Choroid plexus epithelial cell (primary cell): ENCODE measurements at regions not wholly inside any gene's neighbourhood (a gene's known extent, or its start where the extent isn't known, plus 50 kb on each side); places are given as distances from the start of the nearest gene placed in this dataset.

Source experiments
- DNase-seq: peaks from one replicate; pipeline ENCODE4 v3.0.0-alpha.2; 2010; ENCODE audit warnings: low read depth
- H3K4me3 ChIP-seq: 2 replicates; pipeline ENCODE4 v1.5.1; 2011; ENCODE audit warnings: low read depth, mild to moderate bottlenecking, control low read depth, low read length, moderate library complexity
- TF ChIP-seq, protein P1 (sequence below): conservative IDR thresholded peaks from 2 replicates; pipeline ENCODE4 v1.5.1; 2011; ENCODE audit warnings: low read depth, mild to moderate bottlenecking, control low read depth, inconsistent platforms, low read length, moderate library complexity

DNA sequence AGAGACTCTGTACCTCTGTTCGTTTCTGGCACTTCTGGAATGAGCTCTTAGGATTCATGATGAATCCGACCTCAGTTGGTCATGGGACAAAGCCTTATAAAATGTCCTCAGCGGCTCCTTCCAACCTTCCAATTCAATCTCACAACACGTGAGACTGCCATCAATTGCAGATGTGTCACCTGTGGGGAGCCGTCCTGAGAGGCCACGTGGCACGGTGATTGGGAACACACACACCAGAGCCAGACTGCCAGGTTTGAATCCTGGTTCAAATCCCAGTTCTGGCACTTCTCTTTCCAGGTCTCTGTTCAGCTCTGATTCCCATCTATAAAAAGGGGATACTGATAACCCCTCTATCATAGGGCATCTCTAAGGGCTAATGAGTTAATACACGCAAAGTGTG is 124.5 kb downstream of the ANKRD60 start:
- no peak for DNase-seq
- TF ChIP-seq, protein P1, sequence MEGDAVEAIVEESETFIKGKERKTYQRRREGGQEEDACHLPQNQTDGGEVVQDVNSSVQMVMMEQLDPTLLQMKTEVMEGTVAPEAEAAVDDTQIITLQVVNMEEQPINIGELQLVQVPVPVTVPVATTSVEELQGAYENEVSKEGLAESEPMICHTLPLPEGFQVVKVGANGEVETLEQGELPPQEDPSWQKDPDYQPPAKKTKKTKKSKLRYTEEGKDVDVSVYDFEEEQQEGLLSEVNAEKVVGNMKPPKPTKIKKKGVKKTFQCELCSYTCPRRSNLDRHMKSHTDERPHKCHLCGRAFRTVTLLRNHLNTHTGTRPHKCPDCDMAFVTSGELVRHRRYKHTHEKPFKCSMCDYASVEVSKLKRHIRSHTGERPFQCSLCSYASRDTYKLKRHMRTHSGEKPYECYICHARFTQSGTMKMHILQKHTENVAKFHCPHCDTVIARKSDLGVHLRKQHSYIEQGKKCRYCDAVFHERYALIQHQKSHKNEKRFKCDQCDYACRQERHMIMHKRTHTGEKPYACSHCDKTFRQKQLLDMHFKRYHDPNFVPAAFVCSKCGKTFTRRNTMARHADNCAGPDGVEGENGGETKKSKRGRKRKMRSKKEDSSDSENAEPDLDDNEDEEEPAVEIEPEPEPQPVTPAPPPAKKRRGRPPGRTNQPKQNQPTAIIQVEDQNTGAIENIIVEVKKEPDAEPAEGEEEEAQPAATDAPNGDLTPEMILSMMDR, result no peak
- no peak overlapping the region for H3K4me3 ChIP-seq

DNA sequence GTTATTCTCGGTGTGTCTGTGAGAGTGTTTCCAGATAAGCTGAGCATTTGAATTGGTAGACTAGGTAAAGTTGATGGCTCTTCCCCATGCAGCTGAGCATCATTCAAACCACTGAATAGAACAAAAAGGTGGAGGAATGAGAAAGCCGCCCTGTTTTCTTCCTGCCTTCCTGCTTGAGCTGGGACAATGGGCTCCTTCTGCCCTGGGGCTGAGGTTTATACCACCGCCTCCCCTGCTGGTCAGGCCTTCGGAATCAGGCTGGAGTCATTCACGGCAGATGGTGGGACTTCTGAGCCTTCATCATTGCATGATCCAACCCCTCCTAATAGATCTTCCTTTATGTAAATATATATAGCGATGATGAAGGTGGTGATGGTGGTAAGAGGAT is 124.9 kb downstream of the ANKRD60 start:
- H3K4me3 ChIP-seq, result no peak overlapping the region
- TF ChIP-seq, protein P1, result no peak
- no peak for DNase-seq

DNA sequence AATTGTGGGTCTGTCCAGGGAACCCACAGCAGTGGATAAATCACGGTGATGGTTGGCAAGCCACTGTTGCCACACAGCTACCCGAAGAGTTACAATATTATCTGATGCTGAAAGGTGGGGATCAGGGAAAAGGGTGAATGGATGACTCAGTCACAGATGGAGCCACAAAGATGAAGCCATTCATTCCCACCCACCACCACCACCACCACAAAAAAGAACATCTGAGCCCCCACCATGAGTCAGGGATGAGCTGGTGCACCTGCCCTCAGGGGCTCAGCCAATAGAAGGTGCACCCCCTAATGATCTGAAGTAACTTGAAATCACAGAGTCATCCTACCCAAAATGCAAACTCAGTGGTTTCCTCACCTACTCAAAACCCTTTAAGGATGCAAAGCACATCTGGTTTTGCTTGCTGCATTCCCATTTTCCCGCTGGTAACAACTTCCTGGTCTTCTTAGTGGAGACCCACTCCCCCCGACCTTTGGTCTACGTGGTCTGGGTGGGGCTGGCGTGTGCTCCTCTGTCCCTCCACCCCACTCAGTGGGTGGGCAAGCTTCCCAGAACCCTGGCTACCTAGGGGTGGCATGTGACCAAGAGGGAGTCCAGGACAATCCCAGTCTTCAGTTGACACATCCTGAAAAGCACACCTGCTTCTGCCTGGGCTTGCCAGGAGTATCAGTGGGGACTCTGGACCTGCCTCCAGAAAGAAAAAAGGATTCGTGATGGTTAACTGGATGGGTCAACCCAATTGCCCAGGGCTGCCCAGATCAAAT is 125.5 kb downstream of the ANKRD60 start:
- H3K4me3 ChIP-seq, result no peak overlapping the region
- TF ChIP-seq, protein P1, result no peak
- no peak for DNase-seq

DNA sequence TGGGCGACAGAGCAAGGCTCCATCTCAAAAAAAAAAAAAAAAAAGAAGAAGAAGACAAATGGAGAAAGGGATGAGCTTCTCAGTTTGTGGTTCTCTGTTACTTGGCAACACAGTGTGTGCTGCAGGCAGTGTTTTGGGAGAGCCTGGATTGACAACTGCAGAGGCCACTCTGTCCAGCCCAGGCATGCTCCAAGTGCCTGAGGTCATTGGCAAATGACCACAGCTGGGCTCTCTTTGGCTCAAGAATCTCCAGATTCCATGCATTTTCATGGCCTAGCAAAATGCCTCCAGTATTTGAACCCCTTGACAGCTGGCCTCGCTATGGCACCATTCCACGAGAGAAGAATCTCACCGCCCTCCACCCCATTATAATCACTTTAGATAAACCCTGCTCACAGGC is 126.2 kb downstream of the ANKRD60 start:
- TF ChIP-seq, protein P1, result no peak
- no peak overlapping the region for H3K4me3 ChIP-seq
- no peak for DNase-seq

DNA sequence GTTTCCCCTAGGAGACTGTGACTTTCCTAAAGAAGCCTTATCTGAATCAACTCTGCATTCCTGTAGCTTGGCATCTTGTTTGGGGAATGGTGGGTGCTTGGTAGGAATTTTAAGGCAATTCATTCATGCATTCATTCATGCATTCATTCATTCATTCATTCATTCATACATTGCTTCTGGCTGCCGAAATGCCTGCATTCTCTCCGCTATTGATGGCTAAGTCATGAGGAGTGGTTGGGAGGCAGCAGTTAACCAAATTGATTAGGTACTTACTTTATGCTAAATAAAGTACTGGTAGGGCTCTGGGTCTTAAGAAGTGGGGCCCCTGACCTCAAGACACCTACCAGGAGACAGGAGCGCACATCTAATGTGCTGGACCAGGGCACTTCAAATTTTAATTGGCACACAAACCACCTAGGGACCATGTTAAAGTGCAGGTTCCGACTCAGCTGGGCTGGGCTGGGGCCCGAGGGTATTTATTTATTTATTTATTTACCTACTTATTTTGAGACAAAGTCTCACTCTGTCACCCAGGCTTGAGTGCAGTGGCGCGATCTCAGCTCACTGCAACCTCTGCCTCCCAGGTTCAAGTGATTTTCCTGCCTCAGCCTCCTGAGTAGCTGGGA is 127.6 kb downstream of the ANKRD60 start:
- H3K4me3 ChIP-seq, result no peak overlapping the region
- no peak for DNase-seq
- TF ChIP-seq, protein P1, result no peak

DNA sequence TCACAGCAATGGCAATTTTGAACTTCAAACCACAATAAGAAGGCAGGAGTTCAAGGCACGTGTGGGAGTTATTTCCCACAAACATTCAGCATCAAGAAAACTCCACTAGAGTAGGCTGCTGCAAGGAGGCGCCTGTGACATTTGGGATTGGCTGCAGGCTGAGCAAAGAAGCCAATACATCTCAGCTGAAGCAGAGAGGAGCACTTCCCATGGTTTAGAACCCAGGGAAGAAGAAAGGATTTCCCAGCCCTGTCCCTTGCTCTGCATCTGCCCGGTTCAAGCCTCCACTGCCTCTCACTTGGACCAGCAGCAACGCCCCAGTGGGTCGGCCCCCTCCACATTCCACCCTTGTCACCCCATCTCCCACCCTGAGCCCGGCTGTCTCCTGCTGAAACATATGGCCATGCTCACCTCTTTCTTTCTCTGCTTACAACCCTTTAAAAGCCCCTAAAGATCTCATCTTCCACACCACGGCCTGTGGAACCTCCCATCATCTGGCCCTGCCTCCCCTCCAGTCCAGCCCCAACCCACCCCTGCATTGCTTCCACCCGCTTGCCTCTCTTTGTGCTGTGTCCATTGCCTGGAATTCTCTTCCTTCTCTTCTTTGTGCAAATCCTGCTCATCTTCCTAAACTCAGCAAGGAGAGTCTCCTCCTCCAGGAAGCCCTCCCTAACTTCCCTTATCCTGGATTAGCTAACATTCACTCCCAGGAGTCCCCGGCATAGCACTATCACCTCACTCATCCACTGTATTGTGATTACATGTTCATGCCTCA is 128.3 kb downstream of the ANKRD60 start:
- no peak overlapping the region for H3K4me3 ChIP-seq

More for the DNA sequence above, 128.3 kb downstream of the ANKRD60 start:
- TF ChIP-seq, protein P1, result no peak
- DNase-seq, result no peak
